Peyer's patch (tissue), 4 donors: ENCODE measurements at regions not wholly inside any gene's neighbourhood (a gene's known extent, or its start where the extent isn't known, plus 50 kb on each side); places are given as distances from the start of the nearest gene placed in this dataset.

Experiments
- DNase-seq, 3 donors: peaks; one replicate each; pipeline ENCODE4 v3.0.0-alpha.2; 2017 to 2019
- H3K27ac ChIP-seq, 4 donors: fragments of 200-600 bp; sonication (generic); one replicate each; pipeline ENCODE4 v1.5.1; 2016 to 2019
- H3K27me3 ChIP-seq, 2 donors: fragments of 200-600 bp; sonication (generic); one replicate each; pipeline ENCODE4 v1.5.1; 2019
- H3K36me3 ChIP-seq, 3 donors: fragments of 200-600 bp; sonication (generic); one replicate each; pipeline ENCODE4 v1.5.1; 2016 to 2019
- H3K4me1 ChIP-seq, 4 donors: fragments of 200-600 bp; sonication (generic); one replicate each; pipeline ENCODE4 v1.5.1; 2016 to 2019
- H3K4me3 ChIP-seq, 4 donors: fragments of 200-600 bp; sonication (generic); 1 replicate in 3 of 4; 2 replicates in 1 of 4; pipeline ENCODE4 v1.5.1; 2016 to 2019; ENCODE audit warnings: mild to moderate bottlenecking in 1 of 4
- H3K9me3 ChIP-seq, 4 donors: fragments of 200-600 bp; sonication (generic); one replicate each; pipeline ENCODE4 v1.5.1; 2016 to 2019; ENCODE audit warnings: mild to moderate bottlenecking in 1 of 4
- CTCF ChIP-seq, 6 experiments: fragments of 450-650 bp in 4 of 6; fragments of 200-600 bp in 2 of 6; sonication (generic) in 1 of 6; IDR thresholded peaks; one replicate each; pipeline ENCODE4 v1.5.1; 2017 to 2019; ENCODE audit warnings: antibody characterized with exemption in 6 of 6, mild to moderate bottlenecking in 3 of 6, moderate library complexity in 1 of 6
- POLR2A ChIP-seq, 2 donors: fragments of 450-650 bp; IDR thresholded peaks; one replicate each; pipeline ENCODE4 v1.5.1; 2017; ENCODE audit warnings: antibody characterized with exemption in 2 of 2, mild to moderate bottlenecking in 2 of 2, moderate library complexity in 2 of 2

GRCh38 chr6:128690063-128690462, 169.7 kb upstream of the PTPRK start:
- no peak for DNase-seq
- H3K27me3 ChIP-seq: no peaks in the 10 kb centered on the region
- no peak overlapping the region for H3K4me3 ChIP-seq

GRCh38 chr6:128686084-128686483, 165.7 kb upstream of the PTPRK start:
- TF ChIP-seq CTCF (IDR thresholded peaks at IDR 0.05) (no peak), POLR2A (IDR thresholded peaks at IDR 0.05) (no peak)
- no peaks in the 10 kb centered on the region for H3K27me3 ChIP-seq
- DNase-seq: no peak
- no peaks in the 10 kb centered on the region for H3K9me3 ChIP-seq
- H3K4me1 ChIP-seq: no peaks in the 10 kb centered on the region
- no peak overlapping the region for H3K4me3 ChIP-seq
- no peak overlapping the region for H3K27ac ChIP-seq
- no peaks in the 10 kb centered on the region for H3K36me3 ChIP-seq

More at GRCh38 chr6:128690063-128690462, 169.7 kb upstream of the PTPRK start:
- Histone ChIP-seq H3K4me1 (no peaks in the 10 kb centered on the region), H3K9me3 (no peaks in the 10 kb centered on the region), H3K27ac (no peak overlapping the region), H3K36me3 (no peaks in the 10 kb centered on the region)
- no peak for TF ChIP-seq POLR2A (IDR thresholded peaks at IDR 0.05)
- TF ChIP-seq CTCF (IDR thresholded peaks at IDR 0.05): no peak

- no peak overlapping the region for H3K4me3 ChIP-seq
- H3K27me3 ChIP-seq: no peaks in the 10 kb centered on the region
- H3K36me3 ChIP-seq: no peaks in the 10 kb centered on the region
- no peaks in the 10 kb centered on the region for H3K4me1 ChIP-seq
- no peak overlapping the region for H3K27ac ChIP-seq
- H3K9me3 ChIP-seq: no peaks in the 10 kb centered on the region
- TF ChIP-seq CTCF (IDR thresholded peaks at IDR 0.05) (no peak), POLR2A (IDR thresholded peaks at IDR 0.05) (no peak)
- no peak for DNase-seq
Measured at GRCh38 chr6:128676456-128676855, 156.1 kb upstream of the PTPRK start.

GRCh38 chr6:128672023-128672422, 151.6 kb upstream of the PTPRK start:
- no peaks in the 10 kb centered on the region for H3K9me3 ChIP-seq
- H3K36me3 ChIP-seq: no peaks in the 10 kb centered on the region
- H3K4me1 ChIP-seq: no peaks in the 10 kb centered on the region
- H3K27ac ChIP-seq: no peak overlapping the region
- H3K4me3 ChIP-seq: no peak overlapping the region
- DNase-seq: no peak
- TF ChIP-seq CTCF (IDR thresholded peaks at IDR 0.05) (no peak), POLR2A (IDR thresholded peaks at IDR 0.05) (no peak)
- H3K27me3 ChIP-seq: no peaks in the 10 kb centered on the region

GRCh38 chr6:128667339-128667858, 147.0 kb upstream of the PTPRK start:
- no peaks in the 10 kb centered on the region for H3K9me3 ChIP-seq
- TF ChIP-seq CTCF (IDR thresholded peaks at IDR 0.05) (no peak), POLR2A (IDR thresholded peaks at IDR 0.05) (no peak)
- DNase-seq: no peak
- no peak overlapping the region for H3K4me3 ChIP-seq
- H3K36me3 ChIP-seq: no peaks in the 10 kb centered on the region
- no peaks in the 10 kb centered on the region for H3K4me1 ChIP-seq
- H3K27ac ChIP-seq: no peak overlapping the region
- H3K27me3 ChIP-seq: no peaks in the 10 kb centered on the region

GRCh38 chr6:128666405-128666804, 146.0 kb upstream of the PTPRK start:
- H3K36me3 ChIP-seq: no peaks in the 10 kb centered on the region
- H3K27me3 ChIP-seq: no peaks in the 10 kb centered on the region
- H3K4me3 ChIP-seq: no peak overlapping the region
- H3K9me3 ChIP-seq: no peaks in the 10 kb centered on the region
- no peak for DNase-seq
- TF ChIP-seq POLR2A (IDR thresholded peaks at IDR 0.05): no peak
- H3K27ac ChIP-seq: no peak overlapping the region
- H3K4me1 ChIP-seq: no peaks in the 10 kb centered on the region
